IMR-90 (cell line): ENCODE measurements at regions not wholly inside any gene's neighbourhood (a gene's known extent, or its start where the extent isn't known, plus 50 kb on each side); places are given as distances from the start of the nearest gene placed in this dataset.

Experiments used
- ATAC-seq: fragments of 200-7000 bp; cut with Tn5 transposase; 2 replicates; pipeline ENCODE4 v1.9.1; 2020; ENCODE audit warnings: low read depth, mild to moderate bottlenecking, moderate library complexity
- BruUV-seq: library from RNA; stranded (reverse); fragments of 400-500 nt; replicated peaks from 2 replicates; lab custom pipeline; 2021; lab: Mats Ljungman, UMichigan
- CTCF ChIA-PET: fragments of 300-600 bp; formaldehyde crosslinking; extraction: SDS; loops from one replicate; lab custom pipeline; 2021; ENCODE audit warnings: antibody characterized with exemption; lab: Yijun Ruan, JAX
- POLR2A ChIA-PET: fragments of 300-600 bp; sonication (Branson Sonifier 250); formaldehyde crosslinking; loops from one replicate; lab custom pipeline; 2022; ENCODE audit warnings: antibody characterized with exemption; ENCODE audit not compliant: unreplicated experiment; lab: Charles Lee
- DNase-seq: peaks from one replicate; pipeline ENCODE4 v3.0.0; 2013
- H2AFZ ChIP-seq: replicated peaks from 2 replicates; pipeline ENCODE3; 2013; ENCODE audit warnings: low read length, mild to moderate bottlenecking; ENCODE audit not compliant: poor library complexity
- H2AK5ac ChIP-seq: 2 replicates; pipeline ENCODE4 v1.6.1; 2013; ENCODE audit warnings: low read depth, low read length, inconsistent platforms
- H2AK9ac ChIP-seq: replicated peaks from 2 replicates; pipeline ENCODE3; 2013; ENCODE audit warnings: mild to moderate bottlenecking, low read depth, low read length, moderate library complexity; ENCODE audit not compliant: poor library complexity
- H2BK120ac ChIP-seq: 2 replicates; pipeline ENCODE4 v1.6.1; 2013; ENCODE audit warnings: low read depth, low read length, inconsistent platforms
- H2BK15ac ChIP-seq: 3 replicates; pipeline ENCODE4 v1.6.1; 2013; ENCODE audit warnings: low read depth, low read length, inconsistent platforms
- H2BK20ac ChIP-seq: 2 replicates; pipeline ENCODE4 v1.6.1; 2013; ENCODE audit warnings: low read depth, mild to moderate bottlenecking, inconsistent platforms, low read length, moderate library complexity
- H2BK5ac ChIP-seq: 2 replicates; pipeline ENCODE4 v1.6.1; 2013; ENCODE audit warnings: mild to moderate bottlenecking, low read depth, low read length, inconsistent platforms; ENCODE audit not compliant: poor library complexity, severe bottlenecking
- H3K14ac ChIP-seq: replicated peaks from 2 replicates; pipeline ENCODE4 v1.6.1; 2013; ENCODE audit warnings: low read depth, low read length, inconsistent platforms
- H3K18ac ChIP-seq: 2 replicates; pipeline ENCODE4 v1.6.1; 2013; ENCODE audit warnings: low read depth, low read length, control low read depth
- H3K23ac ChIP-seq: 2 replicates; pipeline ENCODE4 v1.6.1; 2013; ENCODE audit warnings: low read depth, low read length, inconsistent platforms
- H3K27ac ChIP-seq: 2 replicates; pipeline ENCODE4 v1.5.1; 2013; ENCODE audit warnings: mild to moderate bottlenecking, control low read depth, low read length; ENCODE audit not compliant: insufficient read depth
- H3K27me3 ChIP-seq: 2 replicates; pipeline ENCODE4 v1.6.1; 2013; ENCODE audit warnings: low read length; ENCODE audit not compliant: control insufficient read depth, insufficient read depth
- H3K36me3 ChIP-seq: 2 replicates; pipeline ENCODE4 v1.6.1; 2013; ENCODE audit warnings: low read length, mixed read lengths; ENCODE audit not compliant: control insufficient read depth, insufficient read depth
- H3K4ac ChIP-seq: 2 replicates; pipeline ENCODE4 v1.6.1; 2013; ENCODE audit warnings: low read depth, low read length, inconsistent platforms
- H3K4me1 ChIP-seq: 2 replicates; pipeline ENCODE4 v1.6.1; 2013; ENCODE audit warnings: low read length, mixed read lengths; ENCODE audit not compliant: control insufficient read depth, insufficient read depth
- H3K4me2 ChIP-seq: 2 replicates; pipeline ENCODE4 v1.6.1; 2013; ENCODE audit warnings: low read depth, mild to moderate bottlenecking, control low read depth, low read length, moderate library complexity
- H3K4me3 ChIP-seq: 2 replicates; pipeline ENCODE4 v1.5.1; 2013; ENCODE audit warnings: low read depth, mild to moderate bottlenecking, control low read depth, low read length, moderate library complexity; ENCODE audit not compliant: insufficient read depth
- H3K56ac ChIP-seq: 2 replicates; pipeline ENCODE4 v1.6.1; 2013; ENCODE audit warnings: low read length, inconsistent platforms; ENCODE audit not compliant: insufficient read depth; ENCODE audit errors: extremely low read depth
- H3K79me1 ChIP-seq, 2 experiments: 2 replicates each; pipeline ENCODE4 v1.6.1; 2013; ENCODE audit warnings: low read length in 2 of 2, inconsistent platforms in 1 of 2, low read depth in 1 of 2
- H3K9ac ChIP-seq: 2 replicates; pipeline ENCODE4 v1.6.1; 2013; ENCODE audit warnings: low read depth, low read length, control low read depth
- H3K9me1 ChIP-seq: 2 replicates; pipeline ENCODE4 v1.6.1; 2013; ENCODE audit warnings: low read length, inconsistent platforms; ENCODE audit not compliant: insufficient read depth
- H3K9me3 ChIP-seq: 2 replicates; pipeline ENCODE4 v1.6.1; 2013; ENCODE audit warnings: low read length; ENCODE audit not compliant: control insufficient read depth, insufficient read depth
- H4K20me1 ChIP-seq: 2 replicates; pipeline ENCODE4 v1.6.1; 2013; ENCODE audit warnings: low read length, inconsistent platforms; ENCODE audit not compliant: insufficient read depth
- H4K5ac ChIP-seq: 2 replicates; pipeline ENCODE4 v1.6.1; 2013; ENCODE audit warnings: mild to moderate bottlenecking, low read depth, low read length, control low read depth
- H4K8ac ChIP-seq, 2 experiments: 2 replicates each; pipeline ENCODE4 v1.6.1; 2013; ENCODE audit warnings: low read depth in 2 of 2, low read length in 2 of 2, control low read depth in 1 of 2, inconsistent platforms in 1 of 2
- H4K91ac ChIP-seq: 2 replicates; pipeline ENCODE4 v1.6.1; 2013; ENCODE audit warnings: low read depth, low read length, inconsistent platforms; ENCODE audit not compliant: insufficient read depth
- BHLHE40 ChIP-seq: fragments of 150-350 bp; IDR thresholded peaks from 2 replicates; pipeline ENCODE4 v1.6.1; 2016; ENCODE audit warnings: mild to moderate bottlenecking, low read depth, low read length
- CEBPB ChIP-seq: IDR thresholded peaks from 2 replicates; pipeline ENCODE4 v1.6.1; 2012; ENCODE audit warnings: low read depth, low read length, improper control_type of control experiment
- CHD1 ChIP-seq: IDR thresholded peaks from 2 replicates; pipeline ENCODE4 v1.6.1; 2012; ENCODE audit warnings: low read depth, low read length, improper control_type of control experiment
- CTCF ChIP-seq: conservative IDR thresholded peaks from 2 replicates; pipeline ENCODE4 v1.5.1; 2012; ENCODE audit warnings: mild to moderate bottlenecking, low read depth, low read length, improper control_type of control experiment
- FOS ChIP-seq: fragments of 150-350 bp; IDR thresholded peaks from 2 replicates; pipeline ENCODE4 v1.6.1; 2016; ENCODE audit warnings: low read depth, low read length
- MAFK ChIP-seq: IDR thresholded peaks from 2 replicates; pipeline ENCODE4 v1.6.1; 2012; ENCODE audit warnings: low read depth, low read length, improper control_type of control experiment
- MAZ ChIP-seq: IDR thresholded peaks from 2 replicates; pipeline ENCODE4 v1.6.1; 2012; ENCODE audit warnings: low read depth, mild to moderate bottlenecking, low read length, improper control_type of control experiment, moderate library complexity, borderline replicate concordance
- MXI1 ChIP-seq: IDR thresholded peaks from 2 replicates; pipeline ENCODE4 v1.6.1; 2012; ENCODE audit warnings: low read depth, mild to moderate bottlenecking, low read length, moderate library complexity, borderline replicate concordance
- NFE2L2 ChIP-seq: fragments of 150-350 bp; IDR thresholded peaks from 2 replicates; pipeline ENCODE4 v1.6.1; 2016; ENCODE audit warnings: low read depth, mild to moderate bottlenecking, low read length
- POLR2A ChIP-seq: IDR thresholded peaks from 2 replicates; pipeline ENCODE4 v1.6.1; 2012; ENCODE audit warnings: mild to moderate bottlenecking, low read depth, low read length
- RAD21 ChIP-seq: IDR thresholded peaks from 2 replicates; pipeline ENCODE4 v1.6.1; 2012; ENCODE audit warnings: low read length, improper control_type of control experiment
- RCOR1 ChIP-seq: IDR thresholded peaks from 2 replicates; pipeline ENCODE4 v1.6.1; 2012; ENCODE audit warnings: mild to moderate bottlenecking, low read length, improper control_type of control experiment; ENCODE audit not compliant: insufficient replicate concordance
- RFX5 ChIP-seq: IDR thresholded peaks from 2 replicates; pipeline ENCODE4 v1.8.0; 2012; ENCODE audit warnings: low read depth, mild to moderate bottlenecking, low read length, moderate library complexity
- SMC3 ChIP-seq: fragments of 150-350 bp; IDR thresholded peaks from 2 replicates; pipeline ENCODE4 v1.6.1; 2016; ENCODE audit warnings: low read depth, mild to moderate bottlenecking, antibody characterized with exemption, low read length, moderate library complexity
- WGBS, 2 experiments: methylation state at CpG; one replicate each; pipeline versions ENCODE4 v1.1.5 to v1.1.7; 2013; ENCODE audit warnings: missing lambda C conversion rate in 2 of 2; ENCODE audit not compliant: insufficient read length in 1 of 2; ENCODE audit errors: extremely low coverage in 2 of 2; 5-methylcytosine and 5-hydroxymethylcytosine counted together
- dilution Hi-C: fragments of 300-500 bp; cut with HindIII; formaldehyde crosslinking; loops from one replicate; pipeline ENCODE4 v1.14.3; 2018; ENCODE audit warnings: low sequenced_read_pairs; ENCODE audit not compliant: unreplicated experiment
- in situ Hi-C: fragments of 300-500 bp; cut with MboI; formaldehyde crosslinking; loops from 3 replicates; pipeline ENCODE4 v1.14.3; 2019; ENCODE audit warnings: low sequenced_read_pairs, inconsistent platforms, mixed read lengths
- intact Hi-C: fragments of 100-400 bp; cut with micrococcal nuclease; formaldehyde crosslinking; loops from 2 replicates; pipeline ENCODE4 v1.10.0; 2022
- TF ChIP-seq, protein P1 (sequence below): fragments of 150-350 bp; IDR thresholded peaks from 2 replicates; pipeline ENCODE4 v1.6.1; 2016; ENCODE audit warnings: low read depth, mild to moderate bottlenecking, low read length, moderate library complexity, borderline replicate concordance
- TF ChIP-seq, protein P2 (sequence below): fragments of 150-350 bp; IDR thresholded peaks from 2 replicates; pipeline ENCODE4 v1.6.1; 2017; ENCODE audit warnings: mild to moderate bottlenecking, antibody characterized with exemption, low read length, low read depth

- Histone ChIP-seq H3K36me3 (no peaks in the 10 kb centered on the region), H4K8ac (no peak overlapping the region), H3K4ac (no peak overlapping the region), H2AFZ (no peak overlapping the region), H3K27me3 (no peaks in the 10 kb centered on the region), H4K91ac (no peak overlapping the region), H4K20me1 (no peaks in the 10 kb centered on the region), H2BK15ac (no peak overlapping the region), H3K4me1 (no peaks in the 10 kb centered on the region), H2BK5ac (no peak overlapping the region), H3K9me1 (no peaks in the 10 kb centered on the region), H3K9me3 (no peaks in the 10 kb centered on the region), H2AK9ac (no peak overlapping the region), H2BK20ac (no peak overlapping the region), H3K14ac (no peak overlapping the region), H3K79me1 (no peaks in the 10 kb centered on the region), H3K56ac (no peak overlapping the region), H3K18ac (no peak overlapping the region), H3K9ac (no peak overlapping the region), H2AK5ac (no peak overlapping the region), H4K5ac (no peak overlapping the region), H3K4me2 (no peak overlapping the region), H3K23ac (no peak overlapping the region), H2BK120ac (no peak overlapping the region), H3K4me3 (no peak overlapping the region), H3K27ac (no peak overlapping the region)
- WGBS, 2 experiments: no CpG with 5 or more reads among the region's 6 CpGs
- dilution Hi-C loops (no loop called here), in situ Hi-C loops (no loop called here), intact Hi-C loops (no loop called here)
- no TSS peak for BruUV-seq
- TF ChIP-seq CHD1 (no peak), CTCF (no peak), MAZ (no peak), CEBPB (no peak), NFE2L2 (no peak), SMC3 (no peak), RCOR1 (no peak), BHLHE40 (no peak), FOS (no peak), RAD21 (no peak), POLR2A (no peak), RFX5 (no peak), MXI1 (no peak), MAFK (no peak)
- TF ChIP-seq, protein P1, sequence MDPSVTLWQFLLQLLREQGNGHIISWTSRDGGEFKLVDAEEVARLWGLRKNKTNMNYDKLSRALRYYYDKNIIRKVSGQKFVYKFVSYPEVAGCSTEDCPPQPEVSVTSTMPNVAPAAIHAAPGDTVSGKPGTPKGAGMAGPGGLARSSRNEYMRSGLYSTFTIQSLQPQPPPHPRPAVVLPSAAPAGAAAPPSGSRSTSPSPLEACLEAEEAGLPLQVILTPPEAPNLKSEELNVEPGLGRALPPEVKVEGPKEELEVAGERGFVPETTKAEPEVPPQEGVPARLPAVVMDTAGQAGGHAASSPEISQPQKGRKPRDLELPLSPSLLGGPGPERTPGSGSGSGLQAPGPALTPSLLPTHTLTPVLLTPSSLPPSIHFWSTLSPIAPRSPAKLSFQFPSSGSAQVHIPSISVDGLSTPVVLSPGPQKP: no peak
- TF ChIP-seq, protein P2, sequence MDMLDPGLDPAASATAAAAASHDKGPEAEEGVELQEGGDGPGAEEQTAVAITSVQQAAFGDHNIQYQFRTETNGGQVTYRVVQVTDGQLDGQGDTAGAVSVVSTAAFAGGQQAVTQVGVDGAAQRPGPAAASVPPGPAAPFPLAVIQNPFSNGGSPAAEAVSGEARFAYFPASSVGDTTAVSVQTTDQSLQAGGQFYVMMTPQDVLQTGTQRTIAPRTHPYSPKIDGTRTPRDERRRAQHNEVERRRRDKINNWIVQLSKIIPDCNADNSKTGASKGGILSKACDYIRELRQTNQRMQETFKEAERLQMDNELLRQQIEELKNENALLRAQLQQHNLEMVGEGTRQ: no peak
- ChIA-PET CTCF (no interaction called here), POLR2A (no interaction called here)
- ATAC-seq (no peak), DNase-seq (no peak)
These were observed 157.8 kb downstream of the RELL1 start for GRCh38 chr4:37528166-37528885.
